ENCODE measurements at regions not wholly inside any gene's neighbourhood (a gene's known extent, or its start where the extent isn't known, plus 50 kb on each side); places are given as distances from the start of the nearest gene placed in this dataset.
A peak's percentile ranks its signal among the peaks of the same experiment; 100 is the strongest.

- no peak for DNase-seq
Observed at GRCh38 chr4:58935332-58935731, 1825.1 kb upstream of the IGFBP7 start.

GRCh38 chr4:58936436-58936835 lies 1826.3 kb upstream of the IGFBP7 start:
- DNase-seq: no peak

GRCh38 chr4:58940167-58940566 lies 1830.0 kb upstream of the IGFBP7 start:
- DNase-seq: peak; percentile 75

- DNase-seq: no peak
Observed at GRCh38 chr4:58941286-58941685, 1831.1 kb upstream of the IGFBP7 start.

GRCh38 chr4:58953575-58953974 lies 1843.4 kb upstream of the IGFBP7 start:
- no peak for DNase-seq

GRCh38 chr4:58957711-58958110 lies 1847.5 kb upstream of the IGFBP7 start:
- no peak for DNase-seq

GRCh38 chr4:58961283-58961682 lies 1851.1 kb upstream of the IGFBP7 start:
- no peak for DNase-seq

- no peak for DNase-seq
Observed at GRCh38 chr4:58961925-58962324, 1851.7 kb upstream of the IGFBP7 start.

GRCh38 chr4:58962424-58962823 lies 1852.2 kb upstream of the IGFBP7 start:
- DNase-seq: no peak

- DNase-seq: no peak
Observed at GRCh38 chr4:58981828-58982227, 1871.6 kb upstream of the IGFBP7 start.

- DNase-seq: no peak
Observed at GRCh38 chr4:58983887-58984286, 1873.7 kb upstream of the IGFBP7 start.

GRCh38 chr4:59002148-59002547 lies 1892.0 kb upstream of the IGFBP7 start:
- DNase-seq: no peak

- no peak for DNase-seq
Observed at GRCh38 chr4:59024257-59024656, 1914.1 kb upstream of the IGFBP7 start.

GRCh38 chr4:59037812-59038211 lies 1927.6 kb upstream of the IGFBP7 start:
- no peak for DNase-seq

- no peak for DNase-seq
Observed at GRCh38 chr4:59039046-59039445, 1928.9 kb upstream of the IGFBP7 start.

- no peak for DNase-seq
Observed at GRCh38 chr4:59044286-59044900, 1934.2 kb upstream of the IGFBP7 start.

- no peak for DNase-seq
Observed at GRCh38 chr4:59054086-59054485, 1943.9 kb upstream of the IGFBP7 start.

- no peak for DNase-seq
Observed at GRCh38 chr4:59057804-59058203, 1947.6 kb upstream of the IGFBP7 start.

GRCh38 chr4:59058543-59058942 lies 1948.4 kb upstream of the IGFBP7 start:
- no peak for DNase-seq

- DNase-seq: no peak
Observed at GRCh38 chr4:59060002-59060846, 1950.0 kb upstream of the IGFBP7 start.

- DNase-seq: peak; percentile 11
Observed at GRCh38 chr4:59060895-59061294, 1950.7 kb upstream of the IGFBP7 start.

- DNase-seq: no peak
Observed at GRCh38 chr4:59063015-59063720, 1953.0 kb upstream of the IGFBP7 start.

- no peak for DNase-seq
Observed at GRCh38 chr4:59068722-59069418, 1958.7 kb upstream of the IGFBP7 start.

Measured in OCI-M1 (cell line).